ENCODE measurements at regions not wholly inside any gene's neighbourhood (a gene's known extent, or its start where the extent isn't known, plus 50 kb on each side); places are given as distances from the start of the nearest gene placed in this dataset.

DNA sequence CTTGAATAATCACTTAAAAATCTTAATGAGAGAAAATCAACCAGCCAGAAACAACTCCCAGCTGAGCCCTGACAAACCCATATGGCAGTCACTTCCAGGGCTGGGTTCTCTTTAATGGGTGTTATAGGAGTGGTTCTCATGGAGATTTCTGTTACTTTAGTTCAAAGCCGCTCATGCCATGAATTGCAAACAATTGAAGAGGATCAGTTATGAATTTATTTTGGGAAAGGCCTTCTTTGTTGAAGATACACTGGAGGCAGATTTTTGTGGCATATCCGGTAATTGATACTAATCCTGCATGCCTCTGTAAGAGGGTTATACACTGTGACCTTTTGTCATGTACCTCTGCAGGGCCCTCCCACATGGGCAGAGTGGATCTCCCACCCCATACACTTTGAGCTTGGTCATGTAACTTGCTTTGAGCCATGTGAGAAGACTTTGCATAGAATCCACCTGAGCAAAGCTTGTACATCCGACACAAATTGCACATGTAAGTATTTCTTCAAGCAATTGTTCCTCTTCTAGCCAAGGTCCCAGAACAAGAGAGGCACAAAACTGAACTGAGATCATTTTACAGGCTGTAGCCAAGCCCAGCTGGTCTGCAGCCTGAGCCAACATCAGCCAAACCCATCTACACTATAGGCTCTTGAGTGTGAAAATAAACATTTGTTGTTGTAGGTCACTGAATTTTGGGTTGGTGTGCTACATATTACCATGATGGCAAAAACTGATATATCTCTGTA lies 492.3 kb downstream of the PREX1 start:
- intact Hi-C loops (cut with DNase I) = no loop called here

DNA sequence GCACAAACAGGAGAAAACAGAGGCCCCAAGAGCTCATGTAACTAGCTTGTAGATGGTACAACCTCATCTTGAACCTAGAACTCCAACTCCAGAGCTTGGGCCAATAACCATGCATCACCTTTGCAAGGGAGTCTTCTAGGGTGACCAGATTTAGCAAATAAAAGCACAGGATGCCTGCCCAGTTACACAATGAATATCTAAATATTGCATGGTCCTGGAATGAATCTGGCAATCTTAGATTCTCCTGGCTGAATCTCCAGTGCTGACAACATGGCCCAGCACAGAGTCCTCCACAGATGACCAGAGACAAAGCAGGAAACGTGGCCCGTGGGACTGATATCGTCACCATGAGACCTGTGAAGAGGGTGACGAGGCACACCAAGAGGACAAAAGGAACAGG lies 494.1 kb downstream of the PREX1 start:
- intact Hi-C loops (cut with DNase I) = no loop called here
- no peak for TF ChIP-seq CTCF (IDR thresholded peaks at IDR 0.05)

More for the DNA sequence above, 492.3 kb downstream of the PREX1 start:
- Histone ChIP-seq H3K27ac (no peak overlapping the region), H3K4me1 (no peaks in the 10 kb centered on the region), H3K36me3 (no peaks in the 10 kb centered on the region), H3K9me3 (no peaks in the 10 kb centered on the region), H3K27me3 (peaks cover 0 to 28% of the 10 kb centered on the region in 2 donors), H3K4me3 (no peak overlapping the region)
- no peak for TF ChIP-seq CTCF (IDR thresholded peaks at IDR 0.05)
- DNase-seq = no peak
- no peak for ATAC-seq

DNA sequence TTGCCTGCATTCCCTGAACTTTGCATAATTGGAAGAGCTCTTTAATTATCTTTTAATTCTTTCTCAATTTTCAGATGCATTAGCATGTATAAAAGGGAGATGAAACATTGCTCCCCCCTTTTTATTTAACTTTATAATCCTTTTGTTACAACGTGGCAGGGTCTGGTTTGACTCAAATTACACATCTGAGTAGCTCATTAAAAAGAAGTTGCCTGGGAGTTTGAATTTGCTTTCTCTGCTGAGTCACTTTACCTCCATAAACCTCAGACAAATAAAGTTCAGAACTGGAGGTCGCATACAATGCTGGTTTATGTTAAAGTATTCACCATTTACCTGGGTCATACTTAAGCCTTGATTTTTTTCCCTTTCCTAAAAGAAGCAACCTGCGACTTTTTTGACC lies 495.2 kb downstream of the PREX1 start:
- H3K27me3 ChIP-seq = peaks cover 0 to 21% of the 10 kb centered on the region in 2 donors
- H3K4me3 ChIP-seq = no peak overlapping the region
- H3K9me3 ChIP-seq = no peaks in the 10 kb centered on the region
- H3K27ac ChIP-seq = no peak overlapping the region
- intact Hi-C loops (cut with DNase I) = no loop called here
- DNase-seq (no peak), ATAC-seq (no peak)
- no peaks in the 10 kb centered on the region for H3K36me3 ChIP-seq
- no peak for TF ChIP-seq CTCF (IDR thresholded peaks at IDR 0.05)
- H3K4me1 ChIP-seq = no peaks in the 10 kb centered on the region

More for the DNA sequence above, 494.1 kb downstream of the PREX1 start:
- Histone ChIP-seq H3K27me3 (peaks cover 0 to 21% of the 10 kb centered on the region in 2 donors), H3K9me3 (no peaks in the 10 kb centered on the region), H3K36me3 (no peaks in the 10 kb centered on the region), H3K4me1 (no peaks in the 10 kb centered on the region), H3K4me3 (no peak overlapping the region), H3K27ac (no peak overlapping the region)
- DNase-seq = no peak
- no peak for ATAC-seq

DNA sequence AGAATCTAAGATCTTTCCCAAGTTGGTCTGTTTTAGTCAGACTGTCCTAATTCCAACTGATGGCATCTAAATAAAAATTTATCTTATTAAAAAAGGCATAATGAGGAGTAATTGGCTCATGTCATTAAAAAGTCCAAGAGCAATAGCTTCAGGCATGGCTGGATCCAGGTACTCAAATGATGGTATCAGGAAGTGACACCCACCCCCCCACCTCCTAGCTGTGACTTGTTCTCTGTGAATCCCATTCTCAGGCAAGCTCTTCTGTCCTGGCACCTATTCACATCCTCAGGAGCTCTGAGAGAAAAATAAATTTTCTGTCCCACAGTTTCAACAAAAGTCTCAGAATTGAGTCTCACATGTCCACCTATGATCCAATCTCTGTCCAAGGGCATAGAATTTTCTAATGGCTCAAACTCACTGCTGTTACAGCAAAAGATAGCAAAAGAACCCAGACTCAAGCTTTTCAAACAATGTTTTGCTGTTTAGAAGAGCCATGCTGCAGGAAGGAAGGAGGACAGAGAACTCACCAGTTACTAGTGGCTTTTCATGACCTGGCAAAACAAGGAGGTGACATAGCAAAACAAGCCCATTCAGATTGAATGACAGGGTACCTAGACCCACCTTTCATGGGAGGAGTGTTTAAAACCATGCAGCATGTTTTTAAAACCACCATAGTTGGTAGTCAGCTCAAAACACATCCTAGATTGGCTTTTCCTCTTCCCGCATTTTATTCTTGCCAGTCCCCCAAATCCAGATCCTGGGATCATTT lies 496.1 kb downstream of the PREX1 start:
- DNase-seq (no peak), ATAC-seq (no peak)
- Histone ChIP-seq H3K4me1 (no peaks in the 10 kb centered on the region), H3K27ac (no peak overlapping the region), H3K36me3 (no peaks in the 10 kb centered on the region), H3K27me3 (peaks cover 0 to 21% of the 10 kb centered on the region in 2 donors), H3K9me3 (no peaks in the 10 kb centered on the region), H3K4me3 (no peak overlapping the region)
- intact Hi-C loops (cut with DNase I) = no loop called here
- TF ChIP-seq CTCF (IDR thresholded peaks at IDR 0.05) = no peak
